GM12872 (cell line): ENCODE measurements at regions not wholly inside any gene's neighbourhood (a gene's known extent, or its start where the extent isn't known, plus 50 kb on each side); places are given as distances from the start of the nearest gene placed in this dataset.

Experiments
- TF ChIP-seq, protein P1 (sequence below): IDR thresholded peaks from 3 replicates; pipeline ENCODE4 v1.5.1; 2011; ENCODE audit warnings: low read depth, mild to moderate bottlenecking, low read length, moderate library complexity; ENCODE audit not compliant: insufficient read depth

GRCh38 chr14:87838931-87839330 is 154.1 kb downstream of the GALC start:
- TF ChIP-seq, protein P1, sequence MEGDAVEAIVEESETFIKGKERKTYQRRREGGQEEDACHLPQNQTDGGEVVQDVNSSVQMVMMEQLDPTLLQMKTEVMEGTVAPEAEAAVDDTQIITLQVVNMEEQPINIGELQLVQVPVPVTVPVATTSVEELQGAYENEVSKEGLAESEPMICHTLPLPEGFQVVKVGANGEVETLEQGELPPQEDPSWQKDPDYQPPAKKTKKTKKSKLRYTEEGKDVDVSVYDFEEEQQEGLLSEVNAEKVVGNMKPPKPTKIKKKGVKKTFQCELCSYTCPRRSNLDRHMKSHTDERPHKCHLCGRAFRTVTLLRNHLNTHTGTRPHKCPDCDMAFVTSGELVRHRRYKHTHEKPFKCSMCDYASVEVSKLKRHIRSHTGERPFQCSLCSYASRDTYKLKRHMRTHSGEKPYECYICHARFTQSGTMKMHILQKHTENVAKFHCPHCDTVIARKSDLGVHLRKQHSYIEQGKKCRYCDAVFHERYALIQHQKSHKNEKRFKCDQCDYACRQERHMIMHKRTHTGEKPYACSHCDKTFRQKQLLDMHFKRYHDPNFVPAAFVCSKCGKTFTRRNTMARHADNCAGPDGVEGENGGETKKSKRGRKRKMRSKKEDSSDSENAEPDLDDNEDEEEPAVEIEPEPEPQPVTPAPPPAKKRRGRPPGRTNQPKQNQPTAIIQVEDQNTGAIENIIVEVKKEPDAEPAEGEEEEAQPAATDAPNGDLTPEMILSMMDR: no peak

DNA sequence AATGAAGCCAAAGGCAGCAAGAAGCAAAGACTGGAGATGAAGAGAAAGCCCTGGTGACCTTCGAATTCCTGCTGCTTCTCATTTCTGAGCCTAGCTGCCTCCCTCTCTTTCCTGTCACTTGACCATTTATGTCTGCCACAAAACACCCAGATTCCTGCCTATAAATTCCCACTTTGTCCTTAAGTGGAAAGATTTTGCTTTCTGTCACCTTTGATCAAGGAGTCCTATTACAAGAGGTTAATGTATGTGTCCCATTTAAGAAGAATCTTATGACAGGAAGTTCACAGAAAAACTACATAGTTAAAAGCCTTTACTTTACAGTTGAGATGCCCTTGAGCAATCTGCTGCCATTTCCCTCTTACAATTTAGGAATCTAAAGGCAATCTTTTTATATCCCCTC is 155.7 kb downstream of the GALC start:
- TF ChIP-seq, protein P1: no peak

DNA sequence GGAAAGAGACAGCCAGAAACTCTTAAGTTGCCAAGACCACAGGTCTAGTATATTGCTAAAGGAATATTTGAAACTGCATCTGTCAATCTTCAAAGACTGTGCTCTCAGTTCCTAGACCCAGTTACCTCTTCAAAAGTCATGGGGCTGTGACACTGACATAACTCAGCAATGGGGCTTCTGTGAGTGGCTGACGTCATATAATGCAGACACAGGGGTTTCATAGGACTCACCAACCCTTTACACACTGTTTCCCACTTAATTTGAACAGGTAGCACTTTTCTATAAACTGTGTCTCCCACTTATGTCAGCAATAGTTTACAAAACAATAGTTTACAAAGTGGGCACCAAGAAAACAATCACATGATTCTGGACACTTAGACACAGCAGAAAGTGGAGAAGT is 158.4 kb downstream of the GALC start:
- TF ChIP-seq, protein P1: no peak

GRCh38 chr14:87833026-87833425 is 160.0 kb downstream of the GALC start:
- TF ChIP-seq, protein P1: no peak

- TF ChIP-seq, protein P1: no peak
These were observed 162.4 kb downstream of the GALC start for GRCh38 chr14:87830443-87831096.

GRCh38 chr14:87829543-87829942 is 163.4 kb downstream of the GALC start:
- TF ChIP-seq, protein P1: no peak

DNA sequence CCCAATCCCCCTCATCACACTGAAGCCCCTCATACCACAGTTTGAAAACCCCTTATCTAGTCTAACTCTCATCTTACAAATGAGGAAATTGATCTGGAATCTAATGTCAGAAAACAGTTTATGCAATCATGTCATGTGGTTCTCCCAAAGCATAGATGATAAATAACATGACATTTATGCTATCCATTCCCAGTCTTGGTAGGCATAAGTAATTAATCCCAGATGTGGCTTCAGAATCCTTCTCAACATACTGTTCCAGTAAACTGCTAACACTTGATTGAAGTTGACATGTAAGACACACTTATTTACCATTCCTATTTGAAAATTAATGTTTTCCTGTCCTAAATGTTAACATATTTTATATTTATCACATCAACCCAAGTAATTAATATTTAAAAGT is 168.7 kb downstream of the GALC start:
- TF ChIP-seq, protein P1: no peak
